Transverse colon (tissue), 4 donors: ENCODE measurements at regions not wholly inside any gene's neighbourhood (a gene's known extent, or its start where the extent isn't known, plus 50 kb on each side); places are given as distances from the start of the nearest gene placed in this dataset.

Experiments used
- CTCF ChIP-seq, 5 experiments: fragments of 200-600 bp in 3 of 5; fragments of 450-650 bp in 2 of 5; sonication (generic) in 3 of 5; IDR thresholded peaks; 1 replicate in 2 of 5; 2 replicates in 3 of 5; pipeline ENCODE4 v1.5.1; 2016 to 2017; ENCODE audit warnings: antibody characterized with exemption in 5 of 5, inconsistent platforms in 3 of 5, mild to moderate bottlenecking in 2 of 5, moderate library complexity in 1 of 5
- POLR2AphosphoS5 ChIP-seq, 3 donors: sonication (generic); formaldehyde crosslinking; IDR thresholded peaks; one replicate each; pipeline ENCODE4 v1.6.1; 2016; ENCODE audit warnings: antibody characterized with exemption in 3 of 3

DNA sequence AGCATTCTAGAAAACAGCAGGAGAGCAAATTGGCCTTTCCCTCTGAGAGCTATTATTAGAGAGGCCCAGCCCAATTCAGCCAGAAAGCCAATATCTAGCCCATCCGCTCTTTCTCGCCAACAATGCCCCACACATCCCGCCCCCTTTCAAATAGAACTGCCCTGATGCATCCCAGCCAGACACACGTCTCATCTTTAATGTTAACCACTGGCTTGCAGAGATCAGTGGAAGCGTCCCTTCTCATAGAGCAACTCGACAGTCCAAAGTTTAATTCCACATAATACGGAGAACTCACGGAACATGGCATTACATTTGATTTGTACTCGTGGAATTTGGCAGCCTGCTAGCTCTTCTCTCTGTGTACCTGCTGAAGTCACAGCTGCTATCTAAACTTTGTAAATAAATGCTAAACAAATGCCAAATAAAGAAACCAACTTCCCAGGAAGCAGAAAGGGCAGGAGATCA lies 304.4 kb downstream of the DHX15 start:
- TF ChIP-seq POLR2AphosphoS5 (IDR thresholded peaks at IDR 0.05): no peak
- TF ChIP-seq CTCF (IDR thresholded peaks at IDR 0.05): no peak
